Liver (tissue), 3 donors: ENCODE measurements at regions not wholly inside any gene's neighbourhood (a gene's known extent, or its start where the extent isn't known, plus 50 kb on each side); places are given as distances from the start of the nearest gene placed in this dataset.

Experiments used
- CTCF ChIP-seq: fragments of 150-350 bp; IDR thresholded peaks from 2 replicates; pipeline ENCODE4 v1.5.1; 2017; ENCODE audit warnings: improper control_type of control experiment, low read depth, low read length; ENCODE audit not compliant: missing input control
- EGR1 ChIP-seq, 2 donors: IDR thresholded peaks; 2 replicates each; pipeline ENCODE4 v1.6.1; 2016 to 2018; ENCODE audit warnings: antibody characterized with exemption in 2 of 2, low read depth in 2 of 2
- HNF4G ChIP-seq: IDR thresholded peaks from 2 replicates; pipeline ENCODE4 v1.6.1; 2016; ENCODE audit warnings: antibody characterized with exemption
- JUND ChIP-seq, 2 donors: IDR thresholded peaks; 2 replicates each; pipeline ENCODE4 v1.6.1; 2016; ENCODE audit warnings: antibody characterized with exemption in 2 of 2
- MAX ChIP-seq: IDR thresholded peaks from 2 replicates; pipeline ENCODE4 v1.6.1; 2016; ENCODE audit warnings: antibody characterized with exemption
- RAD21 ChIP-seq, 2 donors: IDR thresholded peaks; 2 replicates each; pipeline ENCODE4 v1.6.1; 2016; ENCODE audit warnings: antibody characterized with exemption in 2 of 2, mild to moderate bottlenecking in 2 of 2
- REST ChIP-seq: IDR thresholded peaks from 2 replicates; pipeline ENCODE4 v1.6.1; 2016; ENCODE audit warnings: antibody characterized with exemption, mild to moderate bottlenecking
- YY1 ChIP-seq: IDR thresholded peaks from 2 replicates; pipeline ENCODE4 v1.6.1; 2016; ENCODE audit warnings: antibody characterized with exemption, mild to moderate bottlenecking
- donor health status: healthy.
- donor health status: healthy.

GRCh38 chr12:98146043-98146442, 369.3 kb upstream of the TMPO start:
- TF ChIP-seq CTCF, result no peak
- TF ChIP-seq YY1, result no peak
- TF ChIP-seq JUND (IDR thresholded peaks at IDR 0.05), result no peak
- no peak for TF ChIP-seq RAD21 (IDR thresholded peaks at IDR 0.05)
- TF ChIP-seq REST, result no peak
- TF ChIP-seq EGR1 (IDR thresholded peaks at IDR 0.05; ENCODE audit: low read depth in 2 of 2), result no peak
- TF ChIP-seq MAX, result no peak
- no peak for TF ChIP-seq HNF4G
